Osteoblast (primary cell): ENCODE measurements at regions not wholly inside any gene's neighbourhood (a gene's known extent, or its start where the extent isn't known, plus 50 kb on each side); places are given as distances from the start of the nearest gene placed in this dataset.

Experiments
- DNase-seq: peaks from one replicate; pipeline ENCODE4 v3.0.0; 2011; ENCODE audit warnings: low spot score, mixed read lengths; ENCODE audit not compliant: insufficient read length; ENCODE audit errors: missing footprints
- H2AFZ ChIP-seq: 2 replicates; pipeline ENCODE4 v1.6.0; 2011; ENCODE audit warnings: mild to moderate bottlenecking, low read length
- H3K27ac ChIP-seq: 2 replicates; pipeline ENCODE4 v1.5.1; 2011; ENCODE audit warnings: mild to moderate bottlenecking, low read depth, low read length, moderate library complexity
- H3K27me3 ChIP-seq: 2 replicates; pipeline ENCODE4 v1.6.0; 2012; ENCODE audit warnings: mild to moderate bottlenecking, control low read depth, inconsistent platforms, low read length, moderate library complexity; ENCODE audit not compliant: insufficient read depth
- H3K36me3 ChIP-seq: 2 replicates; pipeline ENCODE4 v1.5.1; 2011; ENCODE audit warnings: mild to moderate bottlenecking, low read length, control low read depth, moderate library complexity; ENCODE audit not compliant: insufficient read depth
- H3K4me1 ChIP-seq: 2 replicates; pipeline ENCODE4 v1.5.1; 2011; ENCODE audit warnings: mild to moderate bottlenecking, low read length, control low read depth, moderate library complexity; ENCODE audit not compliant: insufficient read depth
- H3K4me2 ChIP-seq: 2 replicates; pipeline ENCODE4 v1.6.0; 2011; ENCODE audit warnings: mild to moderate bottlenecking, low read length; ENCODE audit not compliant: insufficient read depth
- H3K4me3 ChIP-seq: fragments of 200-600 bp; sonication (generic); 3 replicates; pipeline ENCODE4 v1.5.1; 2012; ENCODE audit warnings: mild to moderate bottlenecking, low read length, inconsistent platforms; ENCODE audit not compliant: insufficient read depth
- H3K79me2 ChIP-seq: 2 replicates; pipeline ENCODE4 v1.6.0; 2012; ENCODE audit warnings: mild to moderate bottlenecking, low read length, control low read depth, inconsistent platforms; ENCODE audit not compliant: insufficient read depth
- H3K9me3 ChIP-seq: 2 replicates; pipeline ENCODE4 v1.5.1; 2011; ENCODE audit warnings: low read depth, low read length, control low read depth
- H4K20me1 ChIP-seq: 2 replicates; pipeline ENCODE4 v1.6.0; 2012; ENCODE audit warnings: mild to moderate bottlenecking, low read length, control low read depth; ENCODE audit not compliant: insufficient read depth
- CTCF ChIP-seq: IDR thresholded peaks from 2 replicates; pipeline ENCODE4 v1.5.1; 2011; ENCODE audit warnings: mild to moderate bottlenecking, low read depth, low read length, moderate library complexity; ENCODE audit errors: extremely low read depth

DNA sequence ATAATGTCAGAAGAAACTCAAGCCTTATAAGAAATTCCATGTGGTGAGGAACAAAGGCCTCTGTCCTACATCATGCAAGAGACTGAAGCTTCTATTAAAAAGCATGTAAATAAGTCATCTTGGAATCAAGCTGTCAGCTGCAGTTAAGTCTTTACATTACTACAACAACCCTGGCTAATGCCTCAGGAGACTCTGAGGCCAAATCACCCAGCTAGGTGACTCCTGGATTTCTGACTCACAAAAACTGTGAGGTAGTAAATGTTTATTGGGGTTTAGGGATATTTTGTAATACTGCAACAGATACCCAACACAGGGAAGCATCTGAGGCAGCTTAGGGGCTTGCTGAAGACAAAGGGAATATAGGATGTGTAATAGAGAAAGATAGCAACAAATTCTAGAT is 89.6 kb downstream of the C11orf87 start:
- Histone ChIP-seq H3K4me2 (no peak overlapping the region), H4K20me1 (no peaks in the 10 kb centered on the region), H3K4me3 (no peak overlapping the region), H3K36me3 (no peaks in the 10 kb centered on the region), H3K27me3 (no peaks in the 10 kb centered on the region), H2AFZ (no peak overlapping the region), H3K27ac (no peak overlapping the region), H3K79me2 (no peaks in the 10 kb centered on the region), H3K9me3 (no peaks in the 10 kb centered on the region), H3K4me1 (no peaks in the 10 kb centered on the region)
- no peak for DNase-seq
- TF ChIP-seq CTCF = no peak

DNA sequence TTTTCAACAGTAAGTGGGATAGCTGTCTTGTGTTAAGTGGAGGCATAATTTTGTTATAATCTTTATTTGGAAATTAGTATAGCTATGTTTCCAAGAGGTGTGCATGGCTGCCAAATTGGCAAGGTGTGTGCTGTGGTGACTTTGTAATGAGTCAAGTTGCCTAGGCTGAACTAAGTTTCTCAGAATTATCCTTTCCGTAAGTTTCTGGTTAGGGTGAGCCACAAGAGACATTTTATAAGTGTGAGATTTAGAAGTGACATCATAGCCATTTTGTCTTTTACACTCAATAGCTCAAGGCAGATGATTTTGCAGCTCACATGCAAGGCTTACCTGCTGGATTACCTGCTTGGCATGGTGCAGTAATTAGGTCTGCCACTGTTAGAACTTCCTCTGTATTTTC is 90.3 kb downstream of the C11orf87 start:
- H2AFZ ChIP-seq = no peak overlapping the region
- no peaks in the 10 kb centered on the region for H4K20me1 ChIP-seq
- no peaks in the 10 kb centered on the region for H3K36me3 ChIP-seq
- no peak for DNase-seq
- no peaks in the 10 kb centered on the region for H3K79me2 ChIP-seq
- no peaks in the 10 kb centered on the region for H3K4me1 ChIP-seq
- H3K27me3 ChIP-seq = no peaks in the 10 kb centered on the region
- no peaks in the 10 kb centered on the region for H3K9me3 ChIP-seq
- H3K4me3 ChIP-seq = no peak overlapping the region
- H3K4me2 ChIP-seq = no peak overlapping the region
- TF ChIP-seq CTCF = no peak
- no peak overlapping the region for H3K27ac ChIP-seq

- no peak overlapping the region for H3K4me3 ChIP-seq
- no peak for TF ChIP-seq CTCF
- no peaks in the 10 kb centered on the region for H3K9me3 ChIP-seq
- no peaks in the 10 kb centered on the region for H3K79me2 ChIP-seq
- H3K4me1 ChIP-seq = no peaks in the 10 kb centered on the region
- H3K27ac ChIP-seq = no peak overlapping the region
- no peak for DNase-seq
- H4K20me1 ChIP-seq = no peaks in the 10 kb centered on the region
- no peak overlapping the region for H3K4me2 ChIP-seq
- no peak overlapping the region for H2AFZ ChIP-seq
- H3K27me3 ChIP-seq = no peaks in the 10 kb centered on the region
- H3K36me3 ChIP-seq = no peaks in the 10 kb centered on the region
These were observed 90.7 kb downstream of the C11orf87 start for GRCh38 chr11:109512680-109513079.

DNA sequence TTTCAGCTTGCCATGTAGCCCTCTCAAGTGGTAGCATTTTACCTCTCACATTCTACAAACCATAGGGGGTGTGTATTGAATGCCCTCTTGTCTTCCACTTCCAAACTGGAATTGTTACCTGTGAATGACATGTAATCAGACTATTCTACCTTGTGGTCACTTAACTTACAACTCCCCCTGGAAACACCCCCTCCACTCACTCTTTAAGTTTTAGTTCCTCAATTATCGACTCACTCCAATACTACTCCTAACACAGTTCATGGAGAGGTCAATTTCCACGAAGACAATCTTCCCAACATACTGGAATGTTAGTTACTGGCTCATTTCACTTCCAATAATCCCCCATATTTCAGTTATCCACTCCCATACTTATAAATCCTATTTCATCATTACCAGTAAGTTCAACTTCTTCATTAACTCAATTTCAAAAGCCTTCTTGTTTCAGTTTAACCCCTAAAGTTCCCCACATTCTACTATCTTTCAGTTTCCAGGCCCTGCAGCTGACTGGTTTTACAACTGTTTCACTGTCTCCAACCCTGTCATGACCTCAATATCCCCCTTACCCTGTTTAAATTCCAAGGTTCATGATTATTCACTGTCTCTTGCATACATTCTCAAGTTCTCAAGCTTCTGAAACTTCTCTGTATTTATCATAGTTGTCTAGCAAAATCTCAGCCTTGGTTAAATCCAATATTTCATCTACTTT is 92.5 kb downstream of the C11orf87 start:
- H3K9me3 ChIP-seq = no peaks in the 10 kb centered on the region
- no peaks in the 10 kb centered on the region for H3K4me1 ChIP-seq
- no peak for DNase-seq
- no peaks in the 10 kb centered on the region for H4K20me1 ChIP-seq
- H3K4me2 ChIP-seq = no peak overlapping the region
- H3K27me3 ChIP-seq = no peaks in the 10 kb centered on the region
- no peaks in the 10 kb centered on the region for H3K36me3 ChIP-seq
- no peaks in the 10 kb centered on the region for H3K79me2 ChIP-seq
- H3K27ac ChIP-seq = no peak overlapping the region
- no peak for TF ChIP-seq CTCF
- H2AFZ ChIP-seq = no peak overlapping the region
- H3K4me3 ChIP-seq = no peak overlapping the region
